ENCODE measurements at regions not wholly inside any gene's neighbourhood (a gene's known extent, or its start where the extent isn't known, plus 50 kb on each side); places are given as distances from the start of the nearest gene placed in this dataset.

DNA sequence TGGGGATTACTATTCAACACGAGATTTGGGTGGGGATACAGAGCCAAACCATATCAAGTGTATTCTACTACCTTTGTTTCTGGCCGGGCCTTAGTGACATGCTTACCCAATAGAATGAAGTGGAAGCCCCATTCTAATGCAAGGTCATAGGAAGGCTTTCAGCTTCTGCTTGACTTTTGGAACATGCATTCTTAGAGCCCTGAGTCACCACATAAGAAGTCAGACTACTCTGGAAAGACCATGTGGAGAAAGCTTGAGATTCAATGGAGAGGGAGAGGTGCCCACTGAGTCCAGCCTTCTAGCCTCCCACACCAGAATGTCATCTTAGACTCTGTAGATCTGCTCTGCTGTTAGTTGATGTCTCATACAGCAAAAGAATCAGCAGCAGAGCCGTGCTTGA, 155.7 kb upstream of the FBN2 start:
- TF ChIP-seq, protein P1, sequence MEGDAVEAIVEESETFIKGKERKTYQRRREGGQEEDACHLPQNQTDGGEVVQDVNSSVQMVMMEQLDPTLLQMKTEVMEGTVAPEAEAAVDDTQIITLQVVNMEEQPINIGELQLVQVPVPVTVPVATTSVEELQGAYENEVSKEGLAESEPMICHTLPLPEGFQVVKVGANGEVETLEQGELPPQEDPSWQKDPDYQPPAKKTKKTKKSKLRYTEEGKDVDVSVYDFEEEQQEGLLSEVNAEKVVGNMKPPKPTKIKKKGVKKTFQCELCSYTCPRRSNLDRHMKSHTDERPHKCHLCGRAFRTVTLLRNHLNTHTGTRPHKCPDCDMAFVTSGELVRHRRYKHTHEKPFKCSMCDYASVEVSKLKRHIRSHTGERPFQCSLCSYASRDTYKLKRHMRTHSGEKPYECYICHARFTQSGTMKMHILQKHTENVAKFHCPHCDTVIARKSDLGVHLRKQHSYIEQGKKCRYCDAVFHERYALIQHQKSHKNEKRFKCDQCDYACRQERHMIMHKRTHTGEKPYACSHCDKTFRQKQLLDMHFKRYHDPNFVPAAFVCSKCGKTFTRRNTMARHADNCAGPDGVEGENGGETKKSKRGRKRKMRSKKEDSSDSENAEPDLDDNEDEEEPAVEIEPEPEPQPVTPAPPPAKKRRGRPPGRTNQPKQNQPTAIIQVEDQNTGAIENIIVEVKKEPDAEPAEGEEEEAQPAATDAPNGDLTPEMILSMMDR (IDR thresholded peaks at IDR 0.05): no peak
- no peak for TF ChIP-seq EP300 (IDR thresholded peaks at IDR 0.05)
